ENCODE measurements at regions not wholly inside any gene's neighbourhood (a gene's known extent, or its start where the extent isn't known, plus 50 kb on each side); places are given as distances from the start of the nearest gene placed in this dataset.

GRCh38 chr11:45366619-45367190 is 80.6 kb upstream of the SYT13 start:
- no peak for TF ChIP-seq POLR2AphosphoS5 (IDR thresholded peaks at IDR 0.05; ENCODE audit: low read depth)
- no peak for TF ChIP-seq CTCF (IDR thresholded peaks at IDR 0.05; ENCODE audit: insufficient read depth, low read length)
- TF ChIP-seq GABPA (IDR thresholded peaks at IDR 0.05; ENCODE audit: low read depth) = no peak
- TF ChIP-seq REST (IDR thresholded peaks at IDR 0.05; ENCODE audit: insufficient replicate concordance, low read depth) = no peak

All from HL-60 (cell line).